HG03432 (cell line): ENCODE measurements at regions not wholly inside any gene's neighbourhood (a gene's known extent, or its start where the extent isn't known, plus 50 kb on each side); places are given as distances from the start of the nearest gene placed in this dataset.

Experiments
- ATAC-seq: cut with Tn5 transposase; IDR thresholded peaks from one replicate; pipeline ENCODE4 v1.9.1; 2021; ENCODE audit warnings: mild to moderate bottlenecking, moderate library complexity; ENCODE audit not compliant: unreplicated experiment

- no peak for ATAC-seq
Observed at GRCh38 chr5:44661851-44662250, 146.9 kb upstream of the MRPS30 start.

- ATAC-seq: no peak
Observed at GRCh38 chr5:44660251-44660650, 148.5 kb upstream of the MRPS30 start.

- no peak for ATAC-seq
Observed at GRCh38 chr5:44659334-44659733, 149.4 kb upstream of the MRPS30 start.

GRCh38 chr5:44652674-44653073 lies 156.1 kb upstream of the MRPS30 start:
- no peak for ATAC-seq

- ATAC-seq: no peak
Observed at GRCh38 chr5:44646016-44646415, 162.7 kb upstream of the MRPS30 start.

- no peak for ATAC-seq
Observed at GRCh38 chr5:44645502-44645901, 163.2 kb upstream of the MRPS30 start.

GRCh38 chr5:44644628-44645027 lies 164.1 kb upstream of the MRPS30 start:
- ATAC-seq: no peak

- ATAC-seq: no peak
Observed at GRCh38 chr5:44641820-44642219, 166.9 kb upstream of the MRPS30 start.

- ATAC-seq: no peak
Observed at GRCh38 chr5:44640945-44641456, 167.7 kb upstream of the MRPS30 start.

- no peak for ATAC-seq
Observed at GRCh38 chr5:44637916-44638869, 170.6 kb upstream of the MRPS30 start.

- no peak for ATAC-seq
Observed at GRCh38 chr5:44632344-44632743, 176.4 kb upstream of the MRPS30 start.

- no peak for ATAC-seq
Observed at GRCh38 chr5:44626846-44627245, 181.9 kb upstream of the MRPS30 start.

GRCh38 chr5:44622331-44622730 lies 186.4 kb upstream of the MRPS30 start:
- ATAC-seq: no peak

- no peak for ATAC-seq
Observed at GRCh38 chr5:44619875-44620610, 188.7 kb upstream of the MRPS30 start.

- ATAC-seq: no peak
Observed at GRCh38 chr5:44614845-44615244, 193.9 kb upstream of the MRPS30 start.

- ATAC-seq: no peak
Observed at GRCh38 chr5:44613936-44614335, 194.8 kb upstream of the MRPS30 start.

GRCh38 chr5:44605926-44606325 lies 202.8 kb upstream of the MRPS30 start:
- no peak for ATAC-seq

GRCh38 chr5:44603496-44604272 lies 205.1 kb upstream of the MRPS30 start:
- ATAC-seq: no peak

- ATAC-seq: no peak
Observed at GRCh38 chr5:44574678-44575077, 185.5 kb upstream of the FGF10 start.

- ATAC-seq: no peak
Observed at GRCh38 chr5:44568519-44568918, 179.3 kb upstream of the FGF10 start.

- no peak for ATAC-seq
Observed at GRCh38 chr5:44565902-44566301, 176.7 kb upstream of the FGF10 start.
